Left ventricle myocardium inferior (tissue), 1 donor: ENCODE measurements at regions not wholly inside any gene's neighbourhood (a gene's known extent, or its start where the extent isn't known, plus 50 kb on each side); places are given as distances from the start of the nearest gene placed in this dataset.

Source experiments
- DNase-seq: peaks from one replicate; pipeline ENCODE4 v3.0.0-alpha.2; 2020
- H3K27ac ChIP-seq: fragments of 200-600 bp; replicated peaks from 2 replicates; pipeline ENCODE4 v1.8.0; 2021
- H3K27me3 ChIP-seq: fragments of 200-600 bp; 2 replicates; pipeline ENCODE4 v1.8.0; 2021; ENCODE audit warnings: low read depth
- H3K36me3 ChIP-seq: fragments of 200-600 bp; 2 replicates; pipeline ENCODE4 v1.8.0; 2021
- H3K4me1 ChIP-seq: fragments of 200-600 bp; 2 replicates; pipeline ENCODE4 v1.8.0; 2021
- H3K4me3 ChIP-seq: fragments of 200-600 bp; 2 replicates; pipeline ENCODE4 v1.8.0; 2021; ENCODE audit warnings: mild to moderate bottlenecking, moderate library complexity
- H3K9me3 ChIP-seq: fragments of 200-600 bp; replicated peaks from 2 replicates; pipeline ENCODE4 v1.8.0; 2021
- CTCF ChIP-seq: fragments of 200-600 bp; IDR thresholded peaks from 2 replicates; pipeline ENCODE4 v1.8.0; 2021; ENCODE audit warnings: antibody characterized with exemption, mild to moderate bottlenecking, borderline replicate concordance
- intact Hi-C: fragments of 100-400 bp; cut with micrococcal nuclease; formaldehyde crosslinking; loops from one replicate; pipeline ENCODE4 v1.11.0; 2022
- donor health status: DM: no; HTN: yes; CAD: no; lungs with severe emphysema.

- no peaks in the 10 kb centered on the region for H3K27me3 ChIP-seq
- no peaks in the 10 kb centered on the region for H3K4me1 ChIP-seq
- H3K27ac ChIP-seq: no peak overlapping the region
- no peak overlapping the region for H3K4me3 ChIP-seq
- no peaks in the 10 kb centered on the region for H3K9me3 ChIP-seq
- TF ChIP-seq CTCF: no peak
- intact Hi-C loops: no loop called here
- DNase-seq: no peak
- H3K36me3 ChIP-seq: no peaks in the 10 kb centered on the region
Observed at GRCh38 chr7:113628948-113629847, 289.6 kb downstream of the PPP1R3A start.

DNA sequence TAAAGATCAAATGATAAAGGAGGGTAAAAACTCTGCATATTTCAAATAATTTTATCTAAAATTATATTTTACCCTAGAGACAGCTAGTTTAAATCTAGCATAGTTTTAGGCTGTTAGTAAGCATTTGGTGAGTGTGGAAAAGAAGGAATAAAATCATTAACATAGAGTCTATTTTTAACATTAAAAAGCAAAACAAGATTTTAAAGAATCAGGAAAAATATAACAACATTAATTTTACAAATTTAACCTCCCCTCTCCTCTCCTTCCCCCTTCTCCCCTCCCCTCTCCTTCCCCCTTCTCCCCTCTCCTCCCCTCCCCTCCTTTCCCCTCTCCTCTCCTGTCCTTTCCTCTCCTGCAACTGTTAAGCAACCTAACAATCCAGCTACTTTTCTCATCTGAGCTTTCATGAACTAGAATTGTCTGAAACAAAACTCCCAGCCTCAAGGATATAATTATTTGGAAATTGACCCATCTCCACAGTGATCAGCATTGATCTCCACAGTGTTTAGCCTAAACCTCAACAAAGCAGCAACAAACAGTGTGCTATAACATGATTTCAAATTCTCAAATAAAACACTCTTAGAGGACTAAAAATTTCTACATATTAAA, 293.2 kb downstream of the PPP1R3A start:
- no peak overlapping the region for H3K27ac ChIP-seq
- no peak overlapping the region for H3K4me3 ChIP-seq
- peaks cover 14% of the 10 kb centered on the region for H3K9me3 ChIP-seq
- no peaks in the 10 kb centered on the region for H3K36me3 ChIP-seq
- intact Hi-C loops: no loop called here
- no peak for TF ChIP-seq CTCF
- H3K4me1 ChIP-seq: no peaks in the 10 kb centered on the region
- DNase-seq: no peak
- no peaks in the 10 kb centered on the region for H3K27me3 ChIP-seq

- H3K9me3 ChIP-seq: peaks cover 32% of the 10 kb centered on the region
- no peak for DNase-seq
- H3K27me3 ChIP-seq: no peaks in the 10 kb centered on the region
- TF ChIP-seq CTCF: no peak
- no peaks in the 10 kb centered on the region for H3K4me1 ChIP-seq
- intact Hi-C loops: no loop called here
- no peak overlapping the region for H3K27ac ChIP-seq
- H3K4me3 ChIP-seq: no peak overlapping the region
- H3K36me3 ChIP-seq: no peaks in the 10 kb centered on the region
Observed at GRCh38 chr7:113622796-113623195, 296.0 kb downstream of the PPP1R3A start.

DNA sequence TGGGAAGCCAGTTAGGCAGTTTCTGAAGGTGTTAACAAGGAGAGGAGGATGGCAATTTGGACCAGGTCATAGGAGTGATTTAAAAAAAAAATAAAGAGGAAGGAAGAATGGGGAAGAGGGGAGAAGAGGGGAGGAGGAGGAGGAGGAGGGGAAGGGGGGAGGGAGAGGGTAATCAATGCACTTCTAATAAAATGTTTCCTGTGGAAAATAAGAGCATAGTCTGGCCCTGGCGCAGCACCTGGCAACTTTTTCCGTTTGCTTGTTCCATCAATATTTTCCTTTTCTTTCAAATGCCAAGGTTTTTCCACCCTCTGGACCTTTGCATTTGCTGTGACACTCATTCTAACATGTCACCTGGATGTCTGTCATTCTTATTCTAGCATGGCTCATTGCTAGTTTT, 308.2 kb downstream of the PPP1R3A start:
- H3K9me3 ChIP-seq: no peaks in the 10 kb centered on the region
- no peaks in the 10 kb centered on the region for H3K36me3 ChIP-seq
- intact Hi-C loops: no loop called here
- H3K27me3 ChIP-seq: no peaks in the 10 kb centered on the region
- no peak for TF ChIP-seq CTCF
- no peak overlapping the region for H3K27ac ChIP-seq
- H3K4me3 ChIP-seq: no peak overlapping the region
- no peak for DNase-seq
- peaks cover 10% of the 10 kb centered on the region for H3K4me1 ChIP-seq

DNA sequence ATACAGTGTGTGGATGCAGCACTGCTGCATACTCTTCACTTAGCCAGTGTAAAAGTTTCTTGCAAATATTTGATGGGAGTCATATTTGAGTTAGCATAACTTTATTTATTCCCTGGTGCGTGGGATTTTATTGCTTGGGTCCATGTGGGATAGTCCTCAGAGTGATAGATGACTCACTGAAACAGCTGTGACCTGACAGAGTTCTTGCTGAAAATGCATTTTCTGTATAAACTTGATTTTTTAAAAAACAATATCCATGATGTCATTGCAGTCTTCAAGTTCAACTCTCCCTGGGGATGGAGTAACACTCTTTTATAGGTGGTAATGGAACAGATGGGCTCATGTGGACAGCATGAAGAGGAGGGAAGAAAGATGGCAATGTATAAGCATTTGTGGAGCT, 310.0 kb downstream of the PPP1R3A start:
- Histone ChIP-seq H3K9me3 (no peaks in the 10 kb centered on the region), H3K27ac (no peak overlapping the region), H3K27me3 (no peaks in the 10 kb centered on the region), H3K4me1 (peaks cover 10% of the 10 kb centered on the region), H3K36me3 (no peaks in the 10 kb centered on the region), H3K4me3 (no peak overlapping the region)
- DNase-seq: no peak
- TF ChIP-seq CTCF: no peak
- intact Hi-C loops: no loop called here
